ENCODE measurements at regions not wholly inside any gene's neighbourhood (a gene's known extent, or its start where the extent isn't known, plus 50 kb on each side); places are given as distances from the start of the nearest gene placed in this dataset.
"Not testable (repeated sequence)": the region's sequence is repeated elsewhere in the genome, so short reads cannot be mapped to it uniquely, and the experiment has no call there.

DNA sequence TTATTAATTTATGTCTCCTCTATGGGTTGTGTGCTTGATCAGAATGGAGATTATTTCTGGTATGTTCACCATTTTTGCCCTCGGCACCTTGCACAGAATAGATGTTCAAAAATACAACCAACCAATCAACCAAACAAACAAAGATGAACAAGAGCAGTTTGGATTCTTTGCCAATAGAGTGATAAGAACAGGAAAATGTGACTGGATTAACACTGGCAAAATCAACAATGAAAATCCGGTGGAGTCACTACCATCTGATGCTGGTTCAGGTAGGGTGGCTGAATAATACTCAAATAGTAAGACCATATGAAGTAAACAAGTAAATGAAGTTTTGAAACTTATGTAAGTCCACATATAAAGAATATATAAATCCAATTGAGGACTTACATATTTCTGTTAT is 685.0 kb upstream of the EPHA5 start:
- no peak for DNase-seq

DNA sequence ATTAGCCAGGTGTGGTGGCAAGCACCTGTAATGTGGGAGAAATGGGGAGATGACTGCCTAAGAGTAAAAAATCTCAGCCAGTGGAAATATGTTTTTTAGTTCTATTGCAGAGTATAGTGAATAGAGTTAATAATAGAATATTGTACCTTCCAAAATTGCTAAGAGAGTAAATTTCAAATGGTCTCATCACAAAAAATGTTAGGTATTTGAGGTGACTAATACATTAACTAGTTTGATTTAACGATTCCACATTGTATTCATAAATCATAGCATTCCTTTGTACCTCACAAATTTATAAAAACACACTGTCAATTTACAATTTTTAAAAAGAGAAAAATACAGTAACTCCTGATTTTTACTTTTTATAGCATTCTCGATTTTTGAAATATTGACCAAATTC is 681.5 kb upstream of the EPHA5 start:
- DNase-seq = no peak

DNA sequence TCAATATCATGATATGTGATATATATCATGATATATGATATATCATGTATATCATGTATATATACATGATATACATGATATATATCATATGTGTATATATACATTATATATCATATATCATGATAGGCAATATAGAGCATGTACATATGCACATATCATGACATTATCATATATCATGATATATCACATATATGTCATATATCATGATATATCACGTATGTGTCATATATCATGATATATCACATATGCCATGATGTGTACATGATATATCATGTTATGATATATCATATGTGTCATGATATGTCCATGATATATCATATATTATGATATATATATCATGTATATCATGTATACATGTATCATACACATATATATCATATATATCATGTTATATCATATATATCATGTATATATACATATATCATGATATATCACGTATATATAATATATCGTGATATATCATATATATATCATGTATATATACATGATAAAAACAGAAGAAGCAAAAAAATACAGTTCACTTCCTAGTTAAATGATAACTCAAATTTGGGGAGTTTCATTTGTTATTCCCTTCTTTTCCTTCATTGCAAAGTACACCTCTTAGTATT is 670.1 kb upstream of the EPHA5 start:
- DNase-seq = no peak

DNA sequence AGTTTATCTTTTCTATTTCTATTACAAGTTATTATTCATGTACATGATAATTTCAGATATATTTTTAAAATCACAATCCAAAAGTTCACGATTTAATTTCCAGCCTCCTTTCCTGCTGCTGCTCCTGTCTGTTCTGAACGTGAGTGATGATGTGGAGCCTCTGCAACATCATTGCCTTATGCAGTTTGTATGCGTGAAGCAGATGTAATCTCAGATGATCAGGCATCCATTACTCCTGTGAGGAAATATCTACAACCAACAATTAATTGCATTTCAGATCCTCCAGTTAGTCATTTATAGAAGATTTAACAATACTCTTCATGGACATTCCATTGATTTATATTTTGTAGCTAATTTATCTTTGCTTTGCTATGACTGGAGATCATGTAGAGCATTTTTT is 668.7 kb upstream of the EPHA5 start:
- DNase-seq = no peak

DNA sequence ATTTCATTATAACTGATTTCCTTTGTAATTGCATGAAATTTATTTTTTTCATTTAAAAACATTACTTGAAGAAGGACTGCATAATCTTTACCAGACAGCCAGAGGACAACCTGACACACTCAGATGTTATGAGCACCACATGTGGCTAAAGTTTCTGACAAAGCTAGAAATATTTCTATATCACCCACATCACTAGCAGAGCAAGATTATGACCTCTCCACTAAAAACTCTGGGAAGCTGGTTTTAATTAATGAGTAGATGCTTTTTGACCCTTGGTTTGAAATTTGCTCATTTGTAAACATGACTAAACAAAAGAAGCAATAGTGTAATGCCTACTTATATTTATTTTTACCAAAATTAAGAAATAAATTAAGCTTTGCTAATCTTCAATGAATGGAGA is 661.5 kb upstream of the EPHA5 start:
- DNase-seq = no peak

DNA sequence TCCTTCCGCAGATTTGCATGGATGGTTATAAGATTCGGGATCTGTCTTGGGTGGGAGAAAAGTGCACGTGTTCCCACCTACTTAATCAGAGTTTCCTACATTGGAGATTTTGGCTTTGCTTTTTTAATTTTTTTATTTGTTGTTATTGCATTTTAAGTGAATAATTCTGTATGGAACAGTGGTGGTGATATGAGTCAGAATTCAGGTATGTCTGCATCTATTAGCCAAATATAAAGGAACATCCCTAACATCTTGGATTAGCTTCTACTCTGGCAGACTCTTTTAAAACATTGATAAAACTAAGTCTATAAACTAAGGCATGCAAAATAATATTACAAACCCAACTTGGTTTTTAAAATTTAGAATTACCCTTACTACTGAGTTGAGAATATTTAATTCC is 659.8 kb upstream of the EPHA5 start:
- DNase-seq = no peak

DNA sequence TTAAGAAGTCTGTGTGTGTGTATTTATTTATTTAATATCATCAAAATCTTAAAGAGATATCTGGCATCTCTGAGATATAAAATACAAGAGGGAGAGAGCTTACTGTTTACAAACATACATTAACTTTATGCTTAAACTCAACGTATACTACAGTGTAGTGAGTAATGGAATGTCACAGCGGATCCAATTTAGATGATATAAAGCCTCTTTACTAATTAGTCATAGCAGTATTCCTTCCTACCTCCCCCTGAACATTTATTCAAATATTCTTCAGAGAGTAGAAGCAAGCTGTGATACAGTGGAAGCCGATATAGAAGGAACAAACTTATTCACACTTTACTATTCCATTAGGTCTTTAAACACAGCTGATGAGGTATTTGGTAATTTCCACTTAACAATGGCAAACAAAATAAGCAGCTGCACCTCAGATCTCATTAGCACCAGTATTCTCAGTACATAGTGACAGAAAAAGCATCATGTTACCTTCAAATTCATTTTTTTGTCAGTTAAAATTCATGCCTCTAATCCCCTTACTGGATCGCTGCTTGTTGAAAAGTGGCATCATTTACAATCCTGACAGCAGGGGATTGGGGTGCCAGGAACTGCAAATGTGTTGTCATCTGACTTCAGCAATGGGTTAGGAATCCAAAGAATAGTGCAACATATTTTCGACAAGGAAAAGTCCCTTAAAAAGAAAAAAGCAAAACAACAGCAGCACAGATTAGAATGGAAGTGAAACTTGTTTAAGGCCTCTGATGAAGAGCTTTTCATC is 658.7 kb upstream of the EPHA5 start:
- DNase-seq = no peak

DNA sequence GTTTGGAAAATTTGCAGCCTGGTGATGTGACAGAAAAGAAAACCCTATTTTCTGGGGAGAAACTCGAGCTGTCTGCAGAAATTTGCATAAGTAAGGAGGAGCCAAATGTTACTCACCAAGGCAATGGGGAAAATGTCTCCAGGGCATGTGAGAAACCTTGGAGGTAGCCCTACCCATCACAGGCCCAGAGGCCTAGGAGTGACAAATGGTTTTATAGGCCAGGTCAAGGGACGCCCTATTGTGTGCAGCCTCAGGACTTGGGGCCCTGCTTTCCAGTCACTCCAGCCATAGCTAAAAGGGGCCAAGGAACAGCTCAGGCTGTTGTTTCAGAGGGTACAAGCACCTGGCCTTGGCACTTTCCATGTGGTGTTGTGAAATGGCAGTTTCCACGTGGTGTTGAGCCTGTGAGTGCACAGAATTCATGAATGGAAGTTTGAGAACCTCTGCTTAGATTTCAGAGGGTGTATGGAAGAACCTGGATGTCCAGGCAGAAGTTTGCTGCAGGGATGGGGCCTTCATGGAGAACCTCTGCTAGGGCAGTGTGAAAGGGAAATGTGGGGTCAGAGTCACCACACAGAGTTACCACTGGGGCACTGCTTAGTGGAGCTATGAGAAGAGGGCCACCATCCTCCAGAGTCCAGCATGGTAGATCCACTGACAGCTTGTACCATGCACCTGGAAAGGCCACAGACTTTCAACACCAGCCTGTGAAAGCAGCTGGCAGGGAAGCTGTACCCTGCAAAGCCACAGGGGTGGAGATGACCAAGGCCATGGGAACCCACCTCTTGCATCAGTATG is 637.6 kb upstream of the EPHA5 start:
- DNase-seq = no peak

DNA sequence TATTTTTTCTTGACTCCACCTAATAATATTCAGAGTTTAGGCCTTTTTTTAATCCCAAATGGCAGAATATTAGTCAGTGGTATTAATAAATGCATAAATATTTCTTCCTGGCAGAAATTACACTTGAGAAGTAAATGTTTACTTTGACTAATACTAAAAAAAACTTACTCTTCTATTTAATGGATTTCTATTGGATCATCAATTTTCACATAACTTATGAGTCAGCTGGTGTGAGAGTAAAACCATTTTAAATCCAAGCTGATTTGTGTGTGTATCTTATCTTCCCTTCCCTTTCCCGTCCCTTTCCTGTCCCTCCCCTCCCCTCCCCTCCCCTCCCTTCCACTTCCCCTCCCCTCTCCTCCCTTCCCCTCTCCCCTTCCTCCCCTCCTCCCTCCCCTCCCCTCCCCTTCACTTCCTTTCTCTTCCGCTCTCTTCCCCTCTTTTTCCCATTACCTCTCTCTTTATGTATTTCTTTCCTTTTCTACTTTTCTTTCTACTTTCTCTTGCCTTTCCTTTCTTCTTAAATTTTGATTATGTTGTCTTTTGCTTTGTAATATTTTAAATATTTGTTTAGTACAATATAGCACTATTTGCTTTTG is 630.1 kb upstream of the EPHA5 start:
- DNase-seq = no peak

DNA sequence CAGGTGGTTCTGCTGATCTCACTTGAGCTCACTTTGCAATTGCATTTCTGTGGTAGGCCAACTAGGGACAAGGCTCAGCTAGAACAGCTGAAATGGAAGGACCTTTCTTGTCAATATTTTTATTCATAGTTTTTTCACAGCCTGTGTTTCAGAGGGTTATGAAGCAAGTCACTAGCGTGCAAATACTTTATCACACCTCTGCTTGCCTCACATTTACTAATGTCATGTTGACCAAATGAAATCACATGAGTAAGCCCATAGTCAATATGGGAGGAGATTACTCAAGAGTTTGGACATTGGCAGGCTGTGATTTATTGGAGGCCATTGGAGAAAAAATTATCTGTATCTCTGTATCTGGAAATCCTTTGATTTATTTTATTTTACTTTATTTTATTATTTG is 628.3 kb upstream of the EPHA5 start:
- no peak for DNase-seq

DNA sequence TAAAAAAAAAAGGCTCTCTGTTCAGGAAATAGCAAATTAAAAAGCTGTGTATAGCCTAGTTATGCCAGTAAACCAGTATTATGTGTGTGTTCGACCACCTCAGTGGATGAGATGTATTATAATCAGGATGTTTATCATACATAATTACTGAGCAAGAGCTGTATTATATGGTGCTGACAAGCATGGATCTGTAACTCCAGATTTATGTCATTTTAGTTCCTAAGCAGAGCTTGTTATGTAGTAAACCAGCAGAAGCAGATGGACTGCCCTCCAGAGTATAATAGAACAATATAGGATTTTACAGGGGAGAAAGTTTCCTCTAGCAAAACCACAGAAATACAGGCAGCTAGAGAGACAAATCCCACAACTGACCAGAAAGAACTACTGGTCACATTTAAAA is 627.4 kb upstream of the EPHA5 start:
- DNase-seq = no peak

DNA sequence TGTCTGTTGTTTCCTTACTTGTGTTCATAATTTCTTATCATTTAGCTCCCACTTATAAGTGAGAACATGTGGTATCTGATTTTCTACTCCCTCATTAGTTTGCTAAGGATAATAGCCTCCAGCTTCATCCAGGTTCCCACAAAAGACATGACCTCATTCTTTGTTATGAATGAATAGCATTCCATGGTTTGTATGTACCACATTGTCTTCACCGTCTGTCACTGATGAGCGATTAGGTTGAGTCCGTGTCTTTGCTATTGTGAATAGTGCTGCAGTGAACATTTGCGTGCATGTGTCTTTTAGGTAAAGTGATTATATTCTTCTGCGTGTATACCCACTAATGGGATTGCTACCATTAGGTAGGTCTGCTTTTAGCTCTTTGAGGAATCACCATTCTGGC is 624.3 kb upstream of the EPHA5 start:
- DNase-seq = no peak

DNA sequence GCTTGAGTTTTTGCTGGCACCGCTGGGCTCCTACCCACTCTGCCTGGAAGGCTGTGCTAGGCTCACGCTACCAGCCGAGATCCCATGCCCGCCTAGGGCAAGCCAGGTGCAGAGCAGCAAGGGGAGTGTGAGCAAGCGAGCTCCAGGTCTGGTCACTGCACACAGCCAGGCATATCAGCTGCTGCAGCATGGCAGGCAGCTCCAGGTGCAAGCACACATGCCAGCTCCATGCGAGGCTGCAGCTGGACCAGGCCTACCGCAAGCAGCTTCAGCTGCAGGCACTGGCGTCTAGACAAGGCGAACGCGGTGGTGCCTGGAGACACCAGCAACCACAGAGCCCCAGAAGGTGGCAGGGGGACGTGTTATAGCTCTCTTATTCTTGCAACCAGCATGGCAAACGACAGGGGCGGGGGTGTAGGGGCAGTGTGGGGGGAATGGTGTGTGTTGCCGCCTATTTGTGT is 614.7 kb upstream of the EPHA5 start:
- no peak for DNase-seq

DNA sequence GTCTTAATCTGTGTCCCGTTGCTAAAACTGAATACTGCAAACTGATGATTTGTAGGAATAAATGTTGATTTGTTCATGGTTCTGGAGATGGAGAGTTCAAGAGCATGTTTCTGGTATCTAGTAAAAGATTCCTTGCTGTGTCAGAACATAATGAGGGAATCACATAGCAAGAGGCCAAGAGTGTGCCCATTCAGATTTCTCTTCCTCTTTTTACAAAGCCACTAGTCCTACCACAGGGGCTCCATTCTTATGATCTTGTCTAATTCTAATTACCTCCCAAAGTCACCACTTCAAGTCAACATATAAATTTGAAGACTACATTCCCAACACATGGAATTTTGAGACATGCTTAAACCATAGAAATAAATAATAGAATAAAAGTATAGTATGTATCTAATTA is 608.8 kb upstream of the EPHA5 start:
- DNase-seq = no peak

DNA sequence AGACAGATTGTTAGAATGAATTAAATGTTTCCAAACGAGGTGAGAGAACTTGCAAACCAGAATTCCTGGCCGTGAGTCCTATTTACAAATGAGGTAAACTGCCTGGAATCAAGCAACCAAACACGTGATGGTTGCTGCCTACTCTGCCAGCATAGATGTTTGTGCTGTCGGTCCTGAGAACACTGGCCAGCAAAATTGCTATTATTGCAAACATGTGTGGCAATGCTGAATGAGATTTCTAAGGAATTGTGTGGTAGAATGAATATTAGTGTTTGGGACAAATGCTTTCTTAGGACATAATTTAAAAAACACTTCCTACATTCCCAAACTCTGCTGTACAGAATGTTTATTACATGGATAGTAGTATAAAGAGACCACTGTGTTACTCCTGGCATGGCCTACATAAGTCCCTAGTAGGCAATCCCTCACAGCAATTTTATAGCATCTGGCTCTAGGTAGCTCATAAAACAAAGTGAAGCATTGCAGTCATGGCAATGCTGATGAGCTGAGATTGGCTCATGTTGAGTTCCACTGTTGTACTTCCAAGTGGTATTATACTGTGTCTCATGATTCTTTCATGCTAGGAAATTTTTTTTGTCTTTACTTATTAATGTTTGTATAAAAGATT is 605.2 kb upstream of the EPHA5 start:
- no peak for DNase-seq

DNA sequence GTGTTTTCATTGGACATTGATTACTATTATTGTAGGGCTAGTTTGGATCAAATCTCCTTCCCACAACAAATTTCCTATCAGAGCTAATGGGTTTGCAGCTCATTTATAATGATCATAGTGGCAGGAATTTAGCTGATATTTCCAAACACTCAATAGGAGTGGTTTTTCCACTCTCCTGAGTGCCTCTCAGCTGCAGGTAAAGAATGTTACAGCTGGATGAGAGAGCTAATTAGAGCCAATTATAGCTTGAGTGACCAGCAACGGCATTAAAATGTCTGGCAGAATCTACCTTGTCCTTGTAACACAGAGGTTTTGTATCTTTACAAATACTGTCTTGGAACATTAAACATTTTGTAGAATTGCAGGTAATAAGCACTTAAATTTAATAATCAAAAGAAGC is 602.8 kb upstream of the EPHA5 start:
- peak; percentile 86 for DNase-seq

DNA sequence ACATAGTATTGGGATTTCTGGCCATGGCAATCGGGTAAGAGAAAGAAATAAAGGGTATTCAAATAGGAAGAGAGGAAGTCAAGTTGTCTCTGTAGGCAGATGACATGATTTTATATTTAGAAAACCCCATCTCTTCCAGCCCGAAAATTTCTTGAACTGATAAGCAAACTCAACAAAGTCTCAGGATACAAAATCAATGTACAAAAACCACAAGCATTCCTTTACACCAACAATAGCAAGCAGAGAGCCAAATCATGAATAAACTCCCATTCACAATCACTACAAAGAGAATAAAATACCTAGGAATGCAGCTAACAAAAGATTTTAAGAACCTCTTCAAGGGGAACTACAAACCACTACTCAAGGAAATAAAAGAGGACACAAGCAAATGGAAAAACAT is 600.1 kb upstream of the EPHA5 start:
- not testable (repeated sequence) for DNase-seq

DNA sequence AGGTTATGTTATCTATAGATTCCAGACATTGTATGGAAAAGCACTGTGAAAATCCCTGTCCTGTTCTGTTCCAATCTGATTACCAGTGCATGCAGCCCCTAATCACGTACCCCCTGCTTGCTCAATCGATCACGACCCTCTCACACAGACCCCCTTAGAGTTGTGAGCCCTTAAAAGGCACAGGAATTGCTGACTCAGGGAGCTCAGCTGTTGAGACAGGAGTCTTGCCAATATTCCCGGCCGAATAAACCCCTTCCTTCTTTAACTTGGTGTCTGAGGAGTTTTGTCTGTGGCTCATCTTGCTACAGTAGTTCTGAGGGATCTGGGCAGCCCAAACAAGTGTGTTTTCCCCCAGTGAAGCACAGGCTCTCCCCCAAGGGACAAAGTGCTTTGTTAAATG is 596.3 kb upstream of the EPHA5 start:
- DNase-seq = not testable (repeated sequence)

DNA sequence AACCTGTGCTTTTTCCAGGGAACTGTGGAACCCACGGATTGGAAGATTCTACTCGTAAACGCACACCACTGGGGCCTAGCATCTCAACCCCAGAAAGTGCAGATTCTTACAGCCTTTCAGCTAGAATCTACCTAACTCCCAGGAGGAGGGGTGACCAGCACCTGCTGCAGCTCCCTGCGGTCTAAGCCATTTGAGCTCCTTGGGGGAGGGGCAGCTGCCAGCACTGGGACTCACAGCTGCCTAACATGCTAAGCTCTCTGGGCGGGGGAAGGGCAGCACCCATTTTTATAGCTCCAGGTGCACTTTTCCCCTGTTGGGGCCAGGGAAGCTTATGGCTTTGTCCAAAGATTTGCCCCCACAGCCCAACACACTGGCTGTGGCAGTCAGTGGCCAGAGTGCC is 595.7 kb upstream of the EPHA5 start:
- DNase-seq = no peak

DNA sequence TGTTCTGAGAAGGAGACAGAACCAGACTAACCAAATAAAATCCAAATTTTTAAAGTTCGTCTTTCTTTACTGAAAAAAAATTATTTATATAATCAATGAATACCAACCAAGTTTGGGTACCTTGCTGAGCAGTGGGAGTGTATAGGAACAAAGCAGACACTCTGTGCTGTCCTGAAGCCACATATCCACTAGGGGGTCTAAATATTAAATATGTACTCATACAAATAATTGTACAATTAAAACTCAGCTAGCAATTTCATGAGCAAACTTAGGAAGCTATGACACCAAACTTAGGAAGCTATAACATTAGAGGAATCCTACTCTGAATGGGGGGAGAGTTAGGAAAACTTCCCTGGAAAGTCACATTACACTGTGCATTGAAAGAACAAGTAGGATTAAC is 582.0 kb upstream of the EPHA5 start:
- DNase-seq = no peak

DNA sequence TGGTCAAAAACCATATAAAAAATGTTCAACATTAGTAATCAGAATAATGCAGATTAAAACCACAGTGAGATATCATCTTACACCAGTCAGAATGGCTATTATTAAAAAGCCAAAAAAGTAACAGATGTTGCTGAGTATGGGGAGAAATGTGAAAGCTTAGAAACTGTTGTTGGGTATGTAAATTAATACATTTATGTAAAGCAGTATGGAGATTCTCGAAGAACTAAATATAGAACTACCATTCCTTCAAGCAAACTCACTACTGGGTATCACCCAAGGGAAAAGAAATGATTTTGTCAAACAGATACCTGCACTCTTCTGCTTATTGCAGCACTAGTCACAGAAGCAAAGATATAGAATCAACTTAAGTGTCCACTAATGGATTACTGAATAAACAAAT is 576.4 kb upstream of the EPHA5 start:
- DNase-seq = no peak

DNA sequence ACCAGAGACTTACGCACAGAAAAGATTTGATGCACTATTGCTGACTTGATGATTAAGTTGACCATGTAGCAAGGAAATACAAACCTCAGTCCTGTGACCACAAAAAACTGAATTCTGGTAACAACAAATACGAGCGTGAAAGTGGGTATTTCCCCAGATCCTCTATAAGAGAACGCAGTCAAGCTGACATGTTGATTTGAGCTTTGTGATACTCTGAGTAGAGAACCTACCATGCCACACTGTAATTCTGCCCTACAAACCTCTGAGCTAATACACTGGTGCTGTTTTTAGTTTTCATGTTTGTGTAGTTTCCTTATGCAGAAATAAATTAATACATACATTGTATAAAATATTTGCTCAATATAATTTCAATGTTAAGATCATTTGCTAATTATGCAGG is 565.6 kb upstream of the EPHA5 start:
- no peak for DNase-seq

DNA sequence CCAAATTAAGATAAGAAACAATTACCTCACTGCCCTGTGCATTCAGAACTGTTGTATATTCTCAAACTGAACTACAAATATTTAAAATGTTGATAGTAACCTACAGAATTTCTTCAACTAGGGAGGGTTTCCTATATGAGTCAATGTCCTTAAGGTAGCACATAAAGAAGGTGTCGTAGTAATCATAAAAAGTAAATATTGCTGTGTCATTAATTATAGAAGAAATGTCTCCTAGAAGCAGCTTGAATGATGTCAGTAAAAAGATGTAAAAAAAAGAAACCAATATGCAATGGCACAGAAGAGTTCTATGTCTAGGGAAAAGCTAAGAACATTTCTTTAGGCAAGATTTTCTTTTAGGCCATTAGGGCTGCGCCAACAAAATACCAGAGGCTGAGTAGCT is 559.6 kb upstream of the EPHA5 start:
- DNase-seq = no peak
